ENCODE measurements at regions not wholly inside any gene's neighbourhood (a gene's known extent, or its start where the extent isn't known, plus 50 kb on each side); places are given as distances from the start of the nearest gene placed in this dataset.

DNA sequence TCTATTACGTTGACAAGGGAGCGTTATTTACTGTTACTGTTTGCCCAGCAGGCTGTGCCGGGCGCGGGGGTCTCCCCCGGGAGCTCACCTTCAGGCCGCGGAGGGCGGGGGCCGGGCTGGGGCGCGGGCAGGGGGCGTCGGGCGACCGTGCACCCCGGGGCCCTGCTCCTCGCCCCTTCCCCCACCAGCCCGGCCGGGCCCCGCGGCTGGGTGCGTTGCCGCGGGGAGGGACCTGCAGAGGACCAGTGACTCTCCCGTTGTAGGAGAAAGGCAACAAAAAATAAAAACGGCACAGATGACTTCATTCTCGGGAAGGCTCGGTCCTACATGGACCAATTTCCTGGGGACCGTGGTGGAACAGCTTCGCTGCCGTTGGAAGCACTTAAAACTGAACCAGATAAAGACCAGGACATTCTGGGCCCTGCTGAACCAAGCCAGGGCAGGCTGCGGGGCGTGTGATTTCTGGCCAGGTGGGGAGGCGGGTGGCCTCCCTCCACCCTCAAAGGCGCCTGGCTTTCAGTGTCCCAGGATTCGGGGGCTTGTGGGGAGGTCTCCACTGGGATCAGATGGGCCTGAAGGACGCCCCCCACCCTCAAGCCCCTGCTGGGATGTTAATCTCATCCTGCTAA, 57.4 kb downstream of the IGLL1 start:
- 18 to 19% methylated on average over 34 to 38 of the region's 38 CpGs for WGBS, 2 donors
- Histone ChIP-seq H3K4me1 (ENCODE audit: control insufficient read depth in 2 of 2, insufficient read depth in 2 of 2, low read length in 1 of 2) (peaks cover 2 to 4% of the 10 kb centered on the region in 2 donors), H3K27me3 (ENCODE audit: control insufficient read depth in 1 of 2, insufficient read depth in 2 of 2, low read length in 2 of 2) (peaks cover 0 to 2% of the 10 kb centered on the region in 2 donors), H3K4me3 (ENCODE audit: low read depth in 1 of 2, low read length in 2 of 2) (no peak overlapping the region), H3K36me3 (ENCODE audit: control insufficient read depth in 2 of 2, insufficient read depth in 2 of 2, low read length in 1 of 2) (no peaks in the 10 kb centered on the region), H3K9me3 (ENCODE audit: control insufficient read depth in 2 of 2, insufficient read depth in 1 of 2, low read depth in 1 of 2, low read length in 1 of 2) (no peaks in the 10 kb centered on the region), H3K27ac (ENCODE audit: low read depth in 2 of 2, low read length in 1 of 2) (peak overlapping the region; percentile 50 to 75)

DNA sequence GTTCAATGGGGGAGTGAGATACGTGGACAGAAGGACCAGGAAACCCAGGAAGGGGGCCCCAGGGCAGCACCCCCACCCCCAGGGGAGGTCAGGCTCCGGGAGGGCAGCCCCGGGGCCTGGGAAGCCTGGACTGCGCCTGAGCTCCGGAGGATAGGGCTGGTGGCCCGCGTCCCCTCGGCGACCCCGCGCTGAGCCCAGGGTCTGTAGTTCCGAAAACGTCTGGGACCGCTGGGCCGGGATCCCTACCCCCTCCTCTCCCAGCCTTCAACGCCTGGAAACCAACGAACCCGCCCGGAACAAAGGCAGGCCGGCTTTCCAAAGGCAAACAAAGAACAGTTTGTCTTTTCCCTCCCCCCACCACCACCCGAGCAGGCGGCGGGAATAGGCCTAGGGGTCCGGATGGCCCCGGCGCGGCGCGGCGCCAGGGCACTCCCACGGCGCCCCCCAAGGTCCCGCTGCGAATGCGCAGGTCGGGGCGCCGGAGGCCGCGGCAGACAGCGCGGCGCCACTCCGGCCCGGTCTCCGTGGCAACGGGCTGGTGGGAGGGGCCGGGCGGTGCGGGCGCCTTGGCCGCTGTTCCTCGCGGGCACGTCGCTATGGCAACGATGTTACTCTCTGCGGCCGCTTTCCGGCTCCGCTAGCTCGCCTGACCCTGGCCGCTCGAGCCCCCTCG, 58.5 kb downstream of the IGLL1 start:
- Histone ChIP-seq H3K27ac (ENCODE audit: low read depth in 2 of 2, low read length in 1 of 2) (peak overlapping the region; percentile 85 to 92), H3K9me3 (ENCODE audit: control insufficient read depth in 2 of 2, insufficient read depth in 1 of 2, low read depth in 1 of 2, low read length in 1 of 2) (no peaks in the 10 kb centered on the region), H3K27me3 (ENCODE audit: control insufficient read depth in 1 of 2, insufficient read depth in 2 of 2, low read length in 2 of 2) (peaks cover 0 to 2% of the 10 kb centered on the region in 2 donors), H3K4me3 (ENCODE audit: low read depth in 1 of 2, low read length in 2 of 2) (peak overlapping the region; percentile 22 to 39), H3K4me1 (ENCODE audit: control insufficient read depth in 2 of 2, insufficient read depth in 2 of 2, low read length in 1 of 2) (peaks cover 2 to 4% of the 10 kb centered on the region in 2 donors), H3K36me3 (ENCODE audit: control insufficient read depth in 2 of 2, insufficient read depth in 2 of 2, low read length in 1 of 2) (no peaks in the 10 kb centered on the region)
- WGBS, 2 donors, result 1 to 2% methylated on average over 50 to 65 of the region's 65 CpGs

DNA sequence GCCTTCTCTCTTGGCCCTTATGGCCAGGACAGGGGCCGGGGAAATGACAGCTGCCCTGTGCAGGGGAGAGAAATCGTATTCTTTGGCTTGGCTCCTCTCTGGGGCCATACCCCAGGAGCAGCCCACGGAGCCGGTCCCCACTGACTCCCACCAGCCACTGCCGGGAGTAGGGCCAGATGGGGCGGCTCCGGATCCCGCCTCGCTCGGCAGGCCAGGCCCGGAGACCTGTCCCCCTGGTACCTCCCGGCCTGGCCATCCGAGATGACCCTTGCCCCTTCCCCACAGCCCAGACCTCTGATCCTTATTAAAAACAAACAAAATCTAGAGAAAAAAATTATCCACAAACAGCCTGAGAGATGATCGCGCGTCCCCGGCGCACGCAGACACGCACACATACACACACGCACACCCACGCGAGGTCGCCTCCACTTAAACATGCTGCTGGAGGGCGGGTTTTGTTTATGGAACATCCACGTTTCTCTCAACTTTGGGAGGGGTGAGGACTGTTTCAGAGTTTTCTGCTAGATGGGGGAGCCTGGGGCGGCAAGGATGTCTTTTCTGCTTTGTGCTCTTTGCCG, 59.1 kb downstream of the IGLL1 start:
- WGBS, 2 donors, result 45 to 50% methylated on average over 28 of the region's 28 CpGs
- Histone ChIP-seq H3K27me3 (ENCODE audit: control insufficient read depth in 1 of 2, insufficient read depth in 2 of 2, low read length in 2 of 2) (peaks cover 0 to 2% of the 10 kb centered on the region in 2 donors), H3K4me1 (ENCODE audit: control insufficient read depth in 2 of 2, insufficient read depth in 2 of 2, low read length in 1 of 2) (peaks cover 2 to 4% of the 10 kb centered on the region in 2 donors), H3K27ac (ENCODE audit: low read depth in 2 of 2, low read length in 1 of 2) (peak overlapping the region; percentile 85 to 92), H3K4me3 (ENCODE audit: low read depth in 1 of 2, low read length in 2 of 2) (peak overlapping the region in 1 of 2 donors; percentile 39), H3K9me3 (ENCODE audit: control insufficient read depth in 2 of 2, insufficient read depth in 1 of 2, low read depth in 1 of 2, low read length in 1 of 2) (no peaks in the 10 kb centered on the region), H3K36me3 (ENCODE audit: control insufficient read depth in 2 of 2, insufficient read depth in 2 of 2, low read length in 1 of 2) (no peaks in the 10 kb centered on the region)

DNA sequence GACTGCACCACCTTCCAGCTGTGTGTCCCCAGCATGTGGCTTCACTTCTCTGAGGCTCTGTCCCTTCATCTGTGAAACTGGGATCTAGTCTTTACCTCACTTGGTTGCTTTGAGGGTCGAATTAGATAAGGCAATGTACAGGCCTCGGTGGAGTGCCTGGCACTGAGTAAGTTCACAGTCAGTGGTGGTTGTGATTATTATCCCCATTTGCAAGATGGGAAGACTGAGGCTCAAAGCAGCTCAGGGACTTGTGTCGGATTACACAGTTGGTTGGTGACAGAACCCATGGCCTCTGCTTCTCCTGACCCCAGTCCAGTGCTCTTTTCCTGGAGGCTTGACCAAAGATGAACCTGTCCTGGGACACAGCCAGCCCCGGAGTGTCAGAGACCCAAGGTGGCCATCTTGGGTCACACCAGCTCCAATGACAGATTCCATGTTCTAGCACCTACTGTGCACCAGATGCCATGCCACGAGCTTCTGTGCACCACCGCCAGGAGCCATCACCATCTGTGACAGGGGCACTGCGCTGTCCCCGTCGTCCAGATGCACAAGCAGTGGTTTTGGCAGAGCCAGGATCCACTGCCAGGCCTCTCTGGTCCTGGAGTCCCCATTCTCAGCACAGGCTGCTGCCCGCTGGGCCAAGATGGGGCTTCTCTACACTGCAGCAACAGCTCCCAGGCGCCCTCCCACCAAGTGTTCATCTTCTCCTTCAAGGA, 60.5 kb downstream of the IGLL1 start:
- Histone ChIP-seq H3K4me1 (ENCODE audit: control insufficient read depth in 2 of 2, insufficient read depth in 2 of 2, low read length in 1 of 2) (peaks cover 2 to 4% of the 10 kb centered on the region in 2 donors), H3K9me3 (ENCODE audit: control insufficient read depth in 2 of 2, insufficient read depth in 1 of 2, low read depth in 1 of 2, low read length in 1 of 2) (no peaks in the 10 kb centered on the region), H3K27me3 (ENCODE audit: control insufficient read depth in 1 of 2, insufficient read depth in 2 of 2, low read length in 2 of 2) (peaks cover 0 to 2% of the 10 kb centered on the region in 2 donors), H3K27ac (ENCODE audit: low read depth in 2 of 2, low read length in 1 of 2) (no peak overlapping the region), H3K4me3 (ENCODE audit: low read depth in 1 of 2, low read length in 2 of 2) (no peak overlapping the region), H3K36me3 (ENCODE audit: control insufficient read depth in 2 of 2, insufficient read depth in 2 of 2, low read length in 1 of 2) (no peaks in the 10 kb centered on the region)
- WGBS, 2 donors, result 92 to 95% methylated on average over 11 of the region's 11 CpGs

DNA sequence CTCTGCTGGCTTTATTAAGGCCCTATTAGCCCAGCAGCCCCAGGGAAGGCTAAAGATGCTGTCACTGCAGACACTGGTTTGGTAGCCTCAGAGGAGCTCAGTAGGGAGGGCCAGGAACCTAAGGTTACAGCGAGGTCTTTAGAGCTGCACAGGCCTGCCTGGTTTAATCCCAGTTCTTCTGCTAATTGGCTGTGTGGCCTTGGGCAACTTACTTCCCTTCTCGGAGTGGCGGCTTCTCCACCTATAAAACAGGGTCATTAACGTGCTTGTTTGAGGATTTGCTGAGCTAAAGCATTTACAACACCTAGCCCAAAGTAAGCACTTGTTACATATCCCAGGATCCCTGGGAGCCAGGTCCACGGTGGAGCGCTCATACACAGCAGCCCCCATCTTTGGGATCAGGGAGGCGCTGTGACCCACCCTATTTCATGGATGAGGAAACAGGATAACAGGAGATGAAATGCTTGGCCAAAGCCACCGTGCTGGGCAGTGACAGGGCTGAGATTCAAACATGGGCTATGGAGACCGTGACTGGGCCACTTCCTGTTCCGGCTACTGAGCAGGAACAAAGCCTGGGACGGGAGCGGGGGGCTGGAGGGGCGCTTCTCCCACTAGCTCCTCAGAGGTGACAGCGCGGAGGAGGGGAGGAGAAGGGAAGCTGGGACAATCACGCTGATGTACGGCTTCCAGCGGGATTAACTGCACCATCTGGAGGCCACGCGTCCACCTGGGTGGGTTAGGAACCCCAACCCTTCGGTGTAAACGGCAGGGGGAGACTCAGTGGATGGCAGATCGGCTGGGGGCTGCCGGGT, 61.5 kb downstream of the IGLL1 start:
- H3K9me3 ChIP-seq (ENCODE audit: control insufficient read depth in 2 of 2, insufficient read depth in 1 of 2, low read depth in 1 of 2, low read length in 1 of 2), result no peaks in the 10 kb centered on the region
- WGBS, 2 donors, result 77 to 79% methylated on average over 24 of the region's 24 CpGs
- no peak overlapping the region for H3K4me3 ChIP-seq (ENCODE audit: low read depth in 1 of 2, low read length in 2 of 2)
- no peaks in the 10 kb centered on the region for H3K36me3 ChIP-seq (ENCODE audit: control insufficient read depth in 2 of 2, insufficient read depth in 2 of 2, low read length in 1 of 2)
- H3K27ac ChIP-seq (ENCODE audit: low read depth in 2 of 2, low read length in 1 of 2), result no peak overlapping the region
- H3K4me1 ChIP-seq (ENCODE audit: control insufficient read depth in 2 of 2, insufficient read depth in 2 of 2, low read length in 1 of 2), result peaks cover 2 to 4% of the 10 kb centered on the region in 2 donors
- H3K27me3 ChIP-seq (ENCODE audit: control insufficient read depth in 1 of 2, insufficient read depth in 2 of 2, low read length in 2 of 2), result peaks cover 0 to 2% of the 10 kb centered on the region in 2 donors

DNA sequence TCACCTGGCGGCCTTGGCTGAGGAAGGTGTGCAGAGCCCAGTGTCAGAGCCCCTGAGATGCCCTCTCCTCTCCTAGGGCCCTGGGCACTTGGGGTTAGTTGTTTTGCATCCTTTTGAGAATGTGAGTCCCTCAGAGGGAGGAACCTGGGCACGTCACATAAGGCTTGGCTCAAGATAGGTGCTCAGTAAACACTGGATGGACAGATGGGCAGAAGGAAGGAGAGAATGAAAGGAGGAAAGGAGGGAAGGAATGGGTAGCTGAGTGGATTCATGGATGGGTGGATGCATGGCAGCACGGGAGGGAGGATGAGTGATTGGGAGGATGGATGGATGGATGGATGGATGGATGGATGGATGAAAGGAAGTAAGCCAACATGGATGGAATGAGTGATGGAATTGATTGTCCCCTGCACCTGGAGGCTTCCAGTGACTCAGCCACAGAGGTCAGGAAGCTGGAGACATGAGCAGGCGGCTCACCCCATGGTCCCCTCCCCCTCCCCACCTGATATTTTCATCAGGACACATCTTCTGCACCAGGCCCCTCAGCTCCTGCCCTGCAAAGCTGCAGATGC, 62.2 kb downstream of the IGLL1 start:
- Histone ChIP-seq H3K9me3 (ENCODE audit: control insufficient read depth in 2 of 2, insufficient read depth in 1 of 2, low read depth in 1 of 2, low read length in 1 of 2) (no peaks in the 10 kb centered on the region), H3K27me3 (ENCODE audit: control insufficient read depth in 1 of 2, insufficient read depth in 2 of 2, low read length in 2 of 2) (peaks cover 0 to 2% of the 10 kb centered on the region in 2 donors), H3K4me3 (ENCODE audit: low read depth in 1 of 2, low read length in 2 of 2) (no peak overlapping the region), H3K27ac (ENCODE audit: low read depth in 2 of 2, low read length in 1 of 2) (no peak overlapping the region), H3K4me1 (ENCODE audit: control insufficient read depth in 2 of 2, insufficient read depth in 2 of 2, low read length in 1 of 2) (peaks cover 2 to 4% of the 10 kb centered on the region in 2 donors), H3K36me3 (ENCODE audit: control insufficient read depth in 2 of 2, insufficient read depth in 2 of 2, low read length in 1 of 2) (no peaks in the 10 kb centered on the region)
- WGBS, 2 donors, result 88 to 89% methylated on average over 3 to 4 of the region's 4 CpGs

DNA sequence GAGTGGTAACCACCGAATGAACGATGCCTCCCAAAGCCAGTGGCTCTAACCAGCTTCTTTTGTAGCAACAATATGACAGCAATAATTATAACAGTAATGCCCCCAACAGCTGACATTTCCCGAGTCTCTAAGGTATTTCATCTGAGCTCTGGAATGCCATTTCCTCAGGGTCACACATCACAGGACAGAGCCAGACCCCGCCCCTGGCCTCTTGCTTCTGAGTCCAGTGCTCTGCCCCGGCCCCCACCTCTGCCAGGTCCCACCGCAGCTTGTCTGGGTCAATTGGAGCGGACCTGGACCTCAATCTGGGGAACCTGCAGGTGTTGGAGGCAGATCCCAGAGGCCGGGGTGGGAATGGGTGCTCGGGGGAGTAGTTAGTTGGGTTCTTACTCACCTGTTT, 63.8 kb downstream of the IGLL1 start:
- 82 to 87% methylated on average over 9 of the region's 9 CpGs for WGBS, 2 donors
- H3K36me3 ChIP-seq (ENCODE audit: control insufficient read depth in 2 of 2, insufficient read depth in 2 of 2, low read length in 1 of 2), result no peaks in the 10 kb centered on the region
- H3K27ac ChIP-seq (ENCODE audit: low read depth in 2 of 2, low read length in 1 of 2), result no peak overlapping the region
- no peaks in the 10 kb centered on the region for H3K9me3 ChIP-seq (ENCODE audit: control insufficient read depth in 2 of 2, insufficient read depth in 1 of 2, low read depth in 1 of 2, low read length in 1 of 2)
- H3K4me3 ChIP-seq (ENCODE audit: low read depth in 1 of 2, low read length in 2 of 2), result no peak overlapping the region
- H3K4me1 ChIP-seq (ENCODE audit: control insufficient read depth in 2 of 2, insufficient read depth in 2 of 2, low read length in 1 of 2), result peaks cover 0 to 2% of the 10 kb centered on the region in 2 donors
- peaks cover 0 to 2% of the 10 kb centered on the region in 2 donors for H3K27me3 ChIP-seq (ENCODE audit: control insufficient read depth in 1 of 2, insufficient read depth in 2 of 2, low read length in 2 of 2)

DNA sequence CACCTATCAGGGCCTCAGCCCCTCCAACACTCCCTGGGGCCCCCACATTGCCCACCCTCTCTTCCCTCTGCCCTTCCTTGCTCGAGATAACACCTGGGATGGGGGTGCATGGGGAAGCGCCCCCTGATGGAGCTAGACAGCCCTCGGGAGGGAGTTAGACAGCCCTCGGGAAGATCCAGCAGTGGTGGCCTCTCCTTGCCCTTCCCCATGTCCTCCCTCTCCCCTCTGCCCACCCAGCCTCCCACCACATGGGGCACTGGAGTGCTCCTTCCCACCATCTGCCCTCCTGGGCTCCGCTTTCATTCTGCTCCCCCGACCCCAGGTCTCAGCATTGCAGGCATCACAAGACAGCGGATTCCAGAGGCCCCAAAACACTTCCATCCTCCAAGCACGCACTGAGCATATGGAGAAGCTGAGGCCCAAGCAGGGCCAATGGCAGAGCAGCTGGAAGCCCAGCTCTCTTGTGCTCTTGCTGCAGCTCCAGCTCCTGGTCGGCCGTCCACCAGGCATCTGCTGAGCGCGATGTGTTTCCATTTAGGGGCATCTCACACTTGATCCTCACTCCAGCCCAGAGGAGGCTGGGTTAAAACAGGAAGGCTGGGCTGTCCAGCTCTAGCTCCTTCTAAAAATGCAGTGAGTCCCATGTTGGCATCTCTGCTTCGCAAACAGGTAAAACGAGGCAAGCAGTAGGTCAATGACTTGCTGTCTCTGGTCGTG, 65.6 kb downstream of the IGLL1 start:
- no peaks in the 10 kb centered on the region for H3K9me3 ChIP-seq (ENCODE audit: control insufficient read depth in 2 of 2, insufficient read depth in 1 of 2, low read depth in 1 of 2, low read length in 1 of 2)
- H3K4me1 ChIP-seq (ENCODE audit: control insufficient read depth in 2 of 2, insufficient read depth in 2 of 2, low read length in 1 of 2), result no peaks in the 10 kb centered on the region
- peaks cover 0 to 2% of the 10 kb centered on the region in 2 donors for H3K27me3 ChIP-seq (ENCODE audit: control insufficient read depth in 1 of 2, insufficient read depth in 2 of 2, low read length in 2 of 2)
- H3K36me3 ChIP-seq (ENCODE audit: control insufficient read depth in 2 of 2, insufficient read depth in 2 of 2, low read length in 1 of 2), result no peaks in the 10 kb centered on the region
- peak overlapping the region in 1 of 2 donors; percentile 9 for H3K27ac ChIP-seq (ENCODE audit: low read depth in 2 of 2, low read length in 1 of 2)
- H3K4me3 ChIP-seq (ENCODE audit: low read depth in 1 of 2, low read length in 2 of 2), result no peak overlapping the region
- WGBS, 2 donors, result 83% methylated on average over 15 of the region's 15 CpGs

Measured in esophagus (tissue), 2 donors.